Glomerular visceral epithelial cell (primary cell): ENCODE measurements at regions not wholly inside any gene's neighbourhood (a gene's known extent, or its start where the extent isn't known, plus 50 kb on each side); places are given as distances from the start of the nearest gene placed in this dataset.
"Not testable (repeated sequence)": the region's sequence is repeated elsewhere in the genome, so short reads cannot be mapped to it uniquely, and the experiment has no call there.

Experiments
- DNase-seq: peaks from one replicate; pipeline ENCODE4 v3.0.0-alpha.2; 2016; ENCODE audit errors: extremely low spot score

- DNase-seq = no peak
Observed at GRCh38 chr18:41695441-41695840, 259.6 kb upstream of the PIK3C3 start.

DNA sequence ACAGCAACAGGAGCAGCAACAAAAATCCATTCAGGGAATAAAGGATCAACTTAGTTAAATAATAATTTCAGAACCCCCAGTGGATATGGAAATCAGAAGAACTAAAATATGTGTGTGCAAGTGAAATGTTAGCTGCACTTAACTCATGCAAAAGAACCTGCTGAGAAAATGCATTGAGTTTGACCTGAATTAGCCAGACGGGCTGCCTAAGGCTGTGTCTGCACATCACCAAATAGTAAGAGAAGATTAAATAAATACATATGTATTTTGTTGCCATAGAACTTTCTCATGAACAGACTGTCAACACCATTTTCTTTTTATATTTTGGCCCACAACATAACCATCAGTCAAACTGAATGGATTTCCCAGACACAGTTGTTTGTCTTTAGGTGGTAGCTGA, 262.0 kb upstream of the PIK3C3 start:
- no peak for DNase-seq

GRCh38 chr18:41690332-41691127, 264.5 kb upstream of the PIK3C3 start:
- no peak for DNase-seq

DNA sequence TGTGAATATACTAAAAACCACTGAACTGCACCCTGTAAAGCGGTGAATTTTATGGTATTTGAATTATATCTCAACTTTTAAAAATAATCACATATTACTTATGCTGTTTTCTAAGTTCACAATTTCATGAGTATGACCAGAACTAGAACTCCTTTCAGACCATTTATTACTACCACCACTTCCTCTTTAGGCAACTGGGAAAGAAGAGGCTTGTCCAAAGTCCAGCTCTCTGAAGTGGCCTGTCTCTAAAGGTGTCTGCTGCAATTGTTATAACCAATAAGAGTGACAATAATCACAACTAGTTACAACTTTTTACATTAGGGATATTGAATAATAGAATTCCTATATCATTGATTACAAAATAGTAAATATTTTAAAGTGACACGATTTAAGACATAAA, 267.9 kb upstream of the PIK3C3 start:
- DNase-seq = no peak

GRCh38 chr18:41681138-41681880, 273.7 kb upstream of the PIK3C3 start:
- DNase-seq = no peak

- no peak for DNase-seq
Observed at GRCh38 chr18:41674506-41674905, 280.5 kb upstream of the PIK3C3 start.

DNA sequence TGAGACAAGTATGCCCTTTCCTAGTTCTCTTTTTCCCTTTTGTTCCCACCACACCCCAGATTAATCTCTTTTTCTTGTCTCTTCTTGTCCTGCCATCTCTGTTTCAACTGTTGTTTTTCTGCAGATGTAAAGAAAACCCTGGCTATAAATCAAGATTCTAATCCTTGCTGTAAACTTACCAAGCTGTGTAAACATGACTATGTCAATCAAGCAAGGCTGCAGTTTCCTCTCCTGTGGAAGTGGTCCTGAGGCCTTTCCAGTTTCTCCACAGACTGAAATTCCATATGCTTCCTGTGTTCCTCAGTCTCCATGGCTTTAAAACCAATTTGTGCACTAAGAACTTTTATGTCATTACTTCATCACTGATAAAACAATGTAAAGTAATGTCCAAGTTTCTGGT, 288.8 kb upstream of the PIK3C3 start:
- DNase-seq = no peak

DNA sequence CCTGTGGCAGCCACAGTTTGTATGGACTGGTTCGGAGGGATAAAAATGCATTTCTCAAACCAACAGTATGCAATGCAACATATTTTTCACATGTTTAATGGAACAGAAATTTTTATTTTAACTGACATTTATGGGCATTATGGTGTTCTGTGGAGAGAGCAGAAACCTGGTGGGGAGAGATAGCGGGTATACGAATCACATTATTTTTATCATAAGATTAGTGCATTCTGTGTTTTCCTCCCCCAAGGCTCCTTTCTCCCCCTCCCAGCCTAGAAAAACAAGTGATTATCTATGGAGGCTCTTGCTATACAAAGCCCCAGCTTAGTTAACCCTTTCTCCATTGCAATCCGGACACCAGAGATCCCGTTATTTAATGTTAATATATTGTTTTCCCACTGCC, 289.8 kb upstream of the PIK3C3 start:
- DNase-seq = no peak

DNA sequence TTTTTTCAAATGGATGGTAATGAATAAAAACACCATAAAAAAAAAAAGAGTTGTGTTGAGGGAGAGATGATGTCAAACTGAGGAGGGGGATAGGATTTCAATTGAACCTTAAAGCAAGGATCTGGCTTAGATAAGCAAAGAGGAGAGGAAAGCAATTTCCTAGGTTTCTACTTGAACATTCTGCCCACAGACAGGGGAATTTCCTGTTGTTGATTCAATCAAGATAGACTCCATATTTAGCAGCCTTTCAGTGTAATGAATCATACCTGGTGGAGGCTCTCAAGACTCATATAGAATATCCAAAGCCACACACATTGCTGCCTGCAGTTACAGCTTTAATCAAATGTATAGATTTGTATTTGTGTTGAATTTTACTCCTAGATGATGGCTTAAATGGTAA, 294.4 kb upstream of the PIK3C3 start:
- DNase-seq = no peak

GRCh38 chr18:41659438-41660130, 295.4 kb upstream of the PIK3C3 start:
- DNase-seq = no peak

GRCh38 chr18:41657189-41657588, 297.8 kb upstream of the PIK3C3 start:
- no peak for DNase-seq

- DNase-seq = no peak
Observed at GRCh38 chr18:41655074-41655473, 300.0 kb upstream of the PIK3C3 start.

DNA sequence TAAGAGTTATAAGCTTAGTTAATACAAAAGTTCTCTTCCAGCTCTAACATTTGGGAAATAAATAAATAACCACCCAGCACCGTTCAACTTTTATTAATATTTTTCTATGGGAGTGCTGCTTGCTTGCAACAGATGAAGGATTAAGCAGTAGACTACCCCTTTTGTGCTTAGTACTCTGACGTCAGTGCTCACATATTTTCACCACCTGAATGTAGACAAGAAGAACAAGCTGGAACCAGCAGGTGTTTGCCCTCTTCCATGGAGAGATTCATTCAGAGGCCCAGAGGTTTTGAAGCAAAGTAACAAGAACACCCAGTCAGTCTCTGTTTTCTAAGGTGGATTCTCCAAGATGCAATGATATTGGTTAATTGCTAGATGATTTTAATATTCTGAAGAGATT, 307.1 kb upstream of the PIK3C3 start:
- no peak for DNase-seq

DNA sequence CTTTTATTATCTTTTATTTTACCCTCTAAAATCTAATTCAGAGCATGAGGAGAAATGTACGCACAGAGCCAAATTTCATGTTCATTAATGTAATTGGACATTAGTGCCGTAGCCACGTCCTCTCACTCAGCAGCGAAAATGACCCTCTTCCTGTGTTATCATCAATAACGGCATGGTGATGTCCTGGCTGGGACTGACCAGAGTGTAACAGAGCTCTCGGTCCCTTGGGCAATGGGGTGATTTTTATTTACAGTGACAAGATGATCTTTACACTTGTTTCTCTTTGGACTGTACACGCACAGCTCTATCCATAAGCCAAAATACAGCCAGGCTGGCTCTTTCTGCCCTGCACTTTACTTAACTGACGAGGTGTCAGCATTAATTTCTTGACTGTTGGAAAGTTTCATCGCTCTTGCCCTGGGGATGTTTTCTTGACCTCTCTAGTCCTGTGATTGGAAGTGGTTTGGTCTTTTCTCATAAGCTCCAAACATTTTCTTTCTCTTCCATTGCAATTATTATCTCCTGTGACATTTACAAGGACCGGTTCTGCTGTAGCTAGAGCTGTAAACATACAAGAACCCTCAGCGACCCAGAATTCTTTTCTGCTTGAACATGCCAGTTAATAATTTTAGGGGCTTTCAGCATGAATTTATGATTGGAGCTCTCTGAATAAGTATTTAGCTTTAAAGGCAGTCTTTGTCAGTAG, 308.0 kb upstream of the PIK3C3 start:
- no peak for DNase-seq

GRCh38 chr18:41645589-41646360, 309.3 kb upstream of the PIK3C3 start:
- DNase-seq = peak; percentile 7

DNA sequence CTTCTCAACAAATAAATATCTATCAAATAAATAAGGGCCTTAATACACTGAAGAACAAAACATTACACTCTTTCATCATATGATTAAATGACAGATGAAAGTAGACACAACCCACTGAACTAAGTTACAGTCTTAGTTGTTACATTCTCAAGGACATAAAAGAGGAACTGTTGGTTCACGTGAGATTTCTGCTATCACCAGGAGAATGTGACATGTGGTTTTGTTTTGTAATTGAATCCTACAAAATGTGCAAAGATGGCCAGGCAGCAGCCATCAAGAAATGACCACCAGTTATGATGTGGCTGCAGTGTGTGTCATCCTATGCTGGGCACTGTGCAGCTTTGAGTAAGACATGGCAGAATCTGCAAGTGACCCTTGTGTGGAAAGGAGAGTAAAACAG, 310.6 kb upstream of the PIK3C3 start:
- no peak for DNase-seq

DNA sequence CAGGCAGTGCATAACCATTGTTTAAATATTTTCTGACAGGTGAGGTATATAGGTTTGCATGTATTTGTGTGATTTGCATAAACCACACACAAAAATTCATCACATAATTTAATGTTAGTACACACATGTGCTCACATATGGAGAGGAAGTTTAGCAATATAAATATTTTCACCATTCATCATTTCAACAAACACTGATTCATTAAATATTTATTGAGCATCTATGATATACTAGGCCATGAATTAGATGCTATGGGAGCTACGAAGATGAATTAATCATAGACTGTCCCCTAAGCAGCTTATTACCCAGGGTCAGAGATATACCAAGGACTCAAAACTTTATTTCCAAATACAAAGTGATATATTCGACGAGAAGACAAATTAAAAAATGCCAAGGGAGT, 311.6 kb upstream of the PIK3C3 start:
- no peak for DNase-seq

GRCh38 chr18:41642756-41643155, 312.3 kb upstream of the PIK3C3 start:
- DNase-seq = no peak

GRCh38 chr18:41639218-41639617, 315.8 kb upstream of the PIK3C3 start:
- DNase-seq = no peak

- not testable (repeated sequence) for DNase-seq
Observed at GRCh38 chr18:41631723-41632285, 323.2 kb upstream of the PIK3C3 start.
